Activated T-cell treated with anti-CD3 and anti-CD28 coated beads, Interleukin-2, amount 50 U/mL, for 72 hours (primary cell): ENCODE measurements at regions not wholly inside any gene's neighbourhood (a gene's known extent, or its start where the extent isn't known, plus 50 kb on each side); places are given as distances from the start of the nearest gene placed in this dataset.
A peak's percentile ranks its signal among the peaks of the same experiment; 100 is the strongest.
"Not testable (repeated sequence)": the region's sequence is repeated elsewhere in the genome, so short reads cannot be mapped to it uniquely, and the experiment has no call there.

Experiments
- ATAC-seq, 2 donors: fragments of 150-1000 bp; cut with Tn5 transposase; replicated peaks in 1 of 2; 2 replicates each; pipeline ENCODE4 v1.10.0; 2021; ENCODE audit warnings: moderate library complexity in 2 of 2, mild to moderate bottlenecking in 1 of 2
- DNase-seq, 2 donors: peaks; one replicate each; pipeline ENCODE4 v3.0.0; 2021 to 2022; ENCODE audit warnings: mixed read lengths in 1 of 2
- H3K27ac Mint-ChIP-seq: one replicate; pipeline ENCODE4 v1.8.0; 2022; ENCODE audit warnings: mild to moderate bottlenecking, moderate library complexity, mixed read lengths
- H3K27me3 Mint-ChIP-seq: one replicate; pipeline ENCODE4 v1.8.0; 2022; ENCODE audit warnings: low read depth, mixed read lengths
- H3K36me3 Mint-ChIP-seq, 2 donors: one replicate each; pipeline ENCODE4 v1.8.0; 2022; ENCODE audit warnings: mixed read lengths in 2 of 2, mild to moderate bottlenecking in 1 of 2; ENCODE audit not compliant: insufficient read depth in 2 of 2
- H3K4me1 Mint-ChIP-seq: one replicate; pipeline ENCODE4 v1.8.0; 2022; ENCODE audit warnings: low read depth, mixed read lengths
- H3K4me3 Mint-ChIP-seq, 2 donors: one replicate each; pipeline ENCODE4 v1.8.0; 2022; ENCODE audit warnings: mild to moderate bottlenecking in 2 of 2, mixed read lengths in 2 of 2, moderate library complexity in 2 of 2
- H3K9me3 Mint-ChIP-seq, 2 donors: one replicate each; pipeline ENCODE4 v1.8.0; 2022; ENCODE audit warnings: mixed read lengths in 2 of 2

DNA sequence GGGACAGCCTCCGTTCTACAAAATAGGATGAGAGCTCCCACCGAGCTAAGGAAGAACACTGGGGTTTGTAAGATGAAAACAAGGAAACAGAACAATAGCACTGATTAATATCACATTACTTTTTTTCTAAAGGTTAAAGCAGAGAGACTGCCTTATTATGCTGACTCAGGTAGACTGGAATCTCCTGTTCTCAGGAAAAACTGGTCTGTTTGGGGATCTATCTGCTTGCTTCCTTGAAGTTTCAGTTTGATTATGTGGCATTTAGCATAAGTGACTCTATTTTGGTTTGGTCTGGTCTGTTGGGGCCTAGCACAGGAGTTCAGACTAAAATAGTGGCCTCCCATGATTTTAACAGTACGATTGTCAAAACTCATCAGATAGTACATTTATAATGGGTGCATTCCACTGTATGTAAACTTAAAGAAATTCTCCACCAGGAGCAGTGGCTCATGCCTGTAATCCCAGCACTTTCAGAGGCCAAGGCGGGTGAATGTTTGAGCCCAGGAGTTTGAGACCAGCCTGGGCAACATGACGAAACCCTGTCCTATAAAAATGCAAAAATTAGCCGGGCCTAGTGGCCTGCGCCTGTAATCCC is 64.1 kb upstream of the NDUFV2 start:
- H3K27ac Mint-ChIP-seq = no peak overlapping the region
- ATAC-seq (no peak), DNase-seq (no peak)
- H3K36me3 Mint-ChIP-seq = no peaks in the 10 kb centered on the region
- H3K4me1 Mint-ChIP-seq = peaks cover 6% of the 10 kb centered on the region
- no peak overlapping the region for H3K4me3 Mint-ChIP-seq
- H3K27me3 Mint-ChIP-seq = no peaks in the 10 kb centered on the region
- H3K9me3 Mint-ChIP-seq = no peaks in the 10 kb centered on the region

DNA sequence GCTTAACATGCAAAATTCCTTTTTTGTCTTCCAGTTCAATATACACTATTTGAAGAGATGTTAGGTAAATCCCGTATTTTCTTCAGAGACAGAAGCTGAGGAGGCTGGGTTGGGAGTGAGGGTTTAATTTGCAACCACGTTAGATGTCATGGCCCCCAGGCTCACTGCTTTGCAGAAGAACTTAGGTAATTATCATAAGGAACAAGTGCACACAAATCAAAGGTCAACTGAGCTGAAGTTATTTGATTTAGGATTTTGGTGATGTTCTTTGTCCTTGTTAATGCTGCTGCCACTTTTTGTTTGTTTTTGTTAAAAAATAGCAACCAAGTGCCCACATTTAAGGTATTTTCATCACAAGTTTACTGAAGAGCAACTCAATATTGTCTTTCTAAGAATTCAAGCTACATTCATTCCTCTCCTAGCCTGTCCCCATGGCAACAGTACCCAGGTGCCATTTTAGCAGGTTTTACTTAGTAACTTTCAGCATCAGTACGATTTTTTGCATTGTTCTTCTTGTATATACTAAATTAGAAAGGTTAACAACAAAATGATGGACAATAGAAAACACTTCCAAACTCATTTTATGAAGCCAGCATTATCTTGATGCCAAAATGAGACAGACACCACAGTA is 62.9 kb upstream of the NDUFV2 start:
- no peak for DNase-seq
- no peaks in the 10 kb centered on the region for H3K36me3 Mint-ChIP-seq
- H3K27ac Mint-ChIP-seq = no peak overlapping the region
- H3K27me3 Mint-ChIP-seq = no peaks in the 10 kb centered on the region
- H3K4me1 Mint-ChIP-seq = no peaks in the 10 kb centered on the region
- no peak overlapping the region for H3K4me3 Mint-ChIP-seq
- no peaks in the 10 kb centered on the region for H3K9me3 Mint-ChIP-seq
- no peak for ATAC-seq

DNA sequence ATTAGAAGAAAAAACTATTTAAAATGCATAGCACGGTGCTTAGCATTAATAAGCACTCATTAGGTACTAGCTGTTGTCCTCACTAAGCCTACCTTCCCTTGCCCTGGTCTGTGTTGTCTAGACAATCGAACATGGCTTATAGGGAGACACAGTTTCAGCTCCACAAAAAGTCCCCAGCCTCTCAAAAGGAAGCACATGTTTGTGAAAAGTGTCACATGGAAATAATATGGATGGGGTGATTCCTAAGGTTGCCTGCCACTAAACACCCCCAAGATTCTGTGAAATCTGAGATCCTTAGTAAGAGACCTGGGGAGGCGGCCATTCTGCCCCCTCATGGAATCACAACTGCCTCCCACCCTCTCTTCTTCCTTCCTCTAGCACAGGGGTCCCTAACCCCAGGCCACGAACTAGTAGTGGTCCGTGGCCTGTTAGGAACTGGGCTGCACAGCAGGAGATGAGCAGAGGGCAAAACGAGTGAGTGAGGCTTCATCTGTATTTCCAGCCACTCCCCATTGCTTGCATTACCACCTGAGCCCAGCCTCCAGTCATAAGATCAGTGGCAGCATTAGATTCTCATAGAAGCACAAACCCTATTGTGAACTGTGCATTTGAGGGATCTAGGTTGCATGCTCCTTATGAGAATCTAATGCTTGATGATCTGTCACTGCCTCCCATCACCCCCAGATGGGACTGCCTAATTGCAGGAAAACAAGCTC is 59.6 kb upstream of the NDUFV2 start:
- Mint-ChIP-seq H3K27me3 (no peaks in the 10 kb centered on the region), H3K4me3 (no peak overlapping the region), H3K4me1 (no peaks in the 10 kb centered on the region), H3K36me3 (no peaks in the 10 kb centered on the region), H3K9me3 (no peaks in the 10 kb centered on the region), H3K27ac (no peak overlapping the region)
- ATAC-seq (no peak), DNase-seq (no peak)

DNA sequence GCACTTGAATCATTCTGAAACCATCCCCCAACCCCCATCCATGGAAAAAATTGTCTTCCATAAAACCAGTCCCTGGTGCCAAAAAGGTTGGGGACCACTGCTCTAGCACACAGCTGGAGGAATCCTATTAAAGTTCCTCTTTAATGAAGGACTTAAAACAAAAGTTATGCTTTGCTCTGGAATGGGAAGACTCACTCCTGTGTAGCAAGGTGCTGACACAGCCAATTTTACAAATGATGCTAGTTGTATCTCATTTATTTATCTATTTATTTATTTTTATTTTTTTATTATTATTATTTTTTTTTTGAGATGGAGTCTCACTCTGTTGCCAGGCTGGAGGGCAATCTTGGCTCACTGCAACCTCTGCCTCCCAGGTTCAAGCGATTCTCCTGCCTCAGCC is 58.9 kb upstream of the NDUFV2 start:
- ATAC-seq (no peak), DNase-seq (no peak)
- no peaks in the 10 kb centered on the region for H3K9me3 Mint-ChIP-seq
- peaks cover 2% of the 10 kb centered on the region for H3K4me1 Mint-ChIP-seq
- H3K36me3 Mint-ChIP-seq = no peaks in the 10 kb centered on the region
- H3K4me3 Mint-ChIP-seq = no peak overlapping the region
- no peak overlapping the region for H3K27ac Mint-ChIP-seq
- H3K27me3 Mint-ChIP-seq = no peaks in the 10 kb centered on the region

DNA sequence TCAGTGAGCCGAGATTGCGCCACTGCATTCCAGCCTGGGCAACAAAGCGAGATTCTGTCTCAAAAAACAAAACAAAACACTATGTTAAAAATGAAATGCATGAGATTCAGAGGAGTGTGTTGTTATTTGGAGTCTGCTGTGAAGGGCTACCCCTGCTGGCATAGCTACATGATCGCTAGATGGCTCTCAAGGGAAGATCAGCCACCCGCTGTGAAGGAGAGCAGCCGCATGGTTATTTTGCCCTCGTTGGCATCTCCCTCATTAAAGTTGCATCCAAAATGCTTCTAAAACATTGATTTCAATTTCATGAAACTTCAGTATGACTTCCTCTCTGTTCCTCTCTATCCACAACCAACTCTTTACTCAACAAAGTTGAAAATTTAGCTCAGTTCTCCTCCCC is 54.8 kb upstream of the NDUFV2 start:
- Mint-ChIP-seq H3K27ac (no peak overlapping the region), H3K9me3 (peaks cover 6 to 10% of the 10 kb centered on the region in 2 donors), H3K4me1 (peaks cover 11% of the 10 kb centered on the region), H3K27me3 (no peaks in the 10 kb centered on the region), H3K36me3 (peaks cover 7 to 17% of the 10 kb centered on the region in 2 donors), H3K4me3 (no peak overlapping the region)
- DNase-seq (no peak), ATAC-seq (no peak)

DNA sequence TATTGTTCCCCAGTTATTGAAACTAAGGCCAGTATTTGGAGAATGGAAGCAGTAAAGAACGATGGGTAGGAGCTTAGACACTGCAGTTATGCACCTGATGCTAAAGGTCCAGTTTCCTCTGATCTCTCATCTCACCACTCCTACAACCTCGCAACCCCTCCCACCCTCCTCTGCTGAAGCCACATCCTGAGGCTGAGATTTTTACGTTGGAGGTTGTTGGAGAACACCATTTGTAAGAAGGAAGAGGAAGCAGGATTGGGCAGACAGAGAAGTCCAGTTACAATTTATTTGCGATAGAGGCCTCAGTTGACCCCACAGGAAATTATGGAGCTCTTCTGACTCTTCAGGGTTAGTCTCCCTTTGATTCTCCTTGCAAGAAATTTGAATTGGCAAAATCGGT is 54.3 kb upstream of the NDUFV2 start:
- no peak for ATAC-seq
- DNase-seq = no peak
- H3K36me3 Mint-ChIP-seq = peaks cover 7 to 17% of the 10 kb centered on the region in 2 donors
- H3K27ac Mint-ChIP-seq = no peak overlapping the region
- H3K9me3 Mint-ChIP-seq = peaks cover 7 to 14% of the 10 kb centered on the region in 2 donors
- H3K4me1 Mint-ChIP-seq = peaks cover 11% of the 10 kb centered on the region
- no peak overlapping the region for H3K4me3 Mint-ChIP-seq
- no peaks in the 10 kb centered on the region for H3K27me3 Mint-ChIP-seq

DNA sequence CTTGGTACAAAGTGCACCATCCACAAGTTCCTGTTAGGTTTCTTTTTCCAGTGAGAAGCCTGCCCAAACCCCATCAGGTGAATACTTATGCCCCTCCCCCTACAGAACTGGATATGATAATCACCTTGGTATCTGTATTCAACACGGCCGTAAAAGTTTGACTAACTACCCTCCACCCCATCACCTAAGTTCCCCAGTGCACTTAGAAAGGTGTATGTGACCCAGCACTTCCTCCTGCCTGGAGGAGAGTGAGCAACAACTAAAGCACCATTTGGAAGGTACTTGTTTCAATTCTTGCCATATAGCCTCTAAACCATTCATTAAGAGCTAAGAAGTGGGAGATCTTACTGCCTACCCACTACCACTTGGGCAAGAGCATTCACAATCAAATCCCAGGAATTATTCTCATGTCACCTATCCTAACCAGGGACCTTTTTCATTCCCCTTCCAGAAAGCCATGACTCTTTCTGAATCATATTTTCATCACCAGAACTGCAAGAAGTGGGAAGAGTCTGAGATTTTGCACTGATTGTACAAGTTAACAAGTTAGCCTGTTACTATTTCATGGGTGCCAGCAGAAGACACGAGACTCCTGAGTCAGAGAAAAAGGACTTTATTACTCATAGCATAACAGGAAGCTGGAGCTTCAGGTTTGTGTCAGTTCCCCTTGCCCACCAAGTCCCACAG is 53.5 kb upstream of the NDUFV2 start:
- no peak overlapping the region for H3K4me3 Mint-ChIP-seq
- H3K4me1 Mint-ChIP-seq = peaks cover 11% of the 10 kb centered on the region
- ATAC-seq (peak; percentile 59 to 73), DNase-seq (no peak)
- peaks cover 7 to 14% of the 10 kb centered on the region in 2 donors for H3K9me3 Mint-ChIP-seq
- no peaks in the 10 kb centered on the region for H3K27me3 Mint-ChIP-seq
- peaks cover 7 to 17% of the 10 kb centered on the region in 2 donors for H3K36me3 Mint-ChIP-seq
- H3K27ac Mint-ChIP-seq = no peak overlapping the region

DNA sequence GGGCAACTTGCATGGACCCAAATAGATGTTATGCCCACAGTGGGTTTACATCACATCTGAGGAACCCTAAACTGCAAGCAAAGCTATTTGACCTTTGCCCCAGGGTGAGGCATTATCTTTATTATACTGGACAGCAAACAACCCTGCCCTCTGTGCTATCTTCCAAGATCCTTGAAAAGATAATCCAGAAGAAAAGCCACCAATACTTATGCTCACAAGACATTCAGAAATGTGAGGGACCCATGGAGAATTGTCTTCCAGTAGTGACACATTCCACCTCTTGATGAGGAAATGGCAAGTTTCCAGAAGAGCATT is 53.0 kb upstream of the NDUFV2 start:
- Mint-ChIP-seq H3K4me1 (peaks cover 11% of the 10 kb centered on the region), H3K36me3 (peaks cover 7 to 17% of the 10 kb centered on the region in 2 donors), H3K9me3 (peaks cover 7 to 14% of the 10 kb centered on the region in 2 donors), H3K4me3 (no peak overlapping the region), H3K27me3 (no peaks in the 10 kb centered on the region), H3K27ac (no peak overlapping the region)
- no peak for DNase-seq
- no peak for ATAC-seq

DNA sequence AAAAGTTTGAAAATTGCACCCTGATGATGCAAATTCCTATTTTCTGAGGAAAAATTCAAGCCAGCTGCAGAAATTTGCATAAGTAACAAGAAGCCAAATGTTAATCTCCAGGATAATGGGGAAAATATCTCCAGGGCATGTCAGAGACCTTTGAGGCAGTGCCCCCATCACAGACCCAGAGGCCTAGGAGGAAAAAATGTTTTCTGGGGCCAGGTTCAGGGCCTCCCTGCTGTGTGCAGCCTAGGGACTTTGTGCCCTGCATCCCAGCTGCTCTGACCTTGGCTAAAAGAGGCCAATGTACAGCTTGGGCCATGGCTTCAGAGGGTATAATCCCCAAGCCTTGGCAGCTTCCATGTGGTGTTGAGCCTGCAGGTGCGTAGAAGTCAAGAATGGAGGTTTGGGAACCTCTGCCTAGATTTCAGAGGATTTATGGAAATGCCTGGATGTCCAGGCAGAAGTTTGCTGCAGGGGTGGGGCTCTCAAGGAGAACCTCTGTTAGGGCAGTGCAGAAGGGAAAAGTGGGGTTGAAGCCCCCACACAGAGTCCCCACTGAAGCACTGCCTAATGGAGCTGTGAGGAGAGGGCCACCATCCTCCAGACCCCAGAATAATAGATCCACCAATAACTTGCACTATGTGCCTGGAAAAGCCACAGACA is 51.7 kb upstream of the NDUFV2 start:
- not testable (repeated sequence) for DNase-seq, H3K27ac Mint-ChIP-seq, H3K4me3 Mint-ChIP-seq, H3K27me3 Mint-ChIP-seq, ATAC-seq
- Mint-ChIP-seq H3K36me3 (peaks cover 7 to 17% of the 10 kb centered on the region in 2 donors), H3K4me1 (peaks cover 17% of the 10 kb centered on the region), H3K9me3 (peaks cover 7 to 14% of the 10 kb centered on the region in 2 donors)
